Fibroblast of mammary gland (primary cell): ENCODE measurements at regions not wholly inside any gene's neighbourhood (a gene's known extent, or its start where the extent isn't known, plus 50 kb on each side); places are given as distances from the start of the nearest gene placed in this dataset.

ENCODE experiments used
- DNase-seq: peaks from one replicate; pipeline ENCODE4 v3.0.0-alpha.2; 2010; ENCODE audit warnings: low read depth
- H3K4me3 ChIP-seq: 2 replicates; pipeline ENCODE4 v1.5.1; 2011; ENCODE audit warnings: low read depth, mild to moderate bottlenecking, low read length, moderate library complexity; ENCODE audit not compliant: control insufficient read depth
- TF ChIP-seq, protein P1 (sequence below): conservative IDR thresholded peaks from 2 replicates; pipeline ENCODE4 v1.5.1; 2011; ENCODE audit warnings: low read depth, low read length, inconsistent platforms; ENCODE audit not compliant: control insufficient read depth, insufficient read depth

DNA sequence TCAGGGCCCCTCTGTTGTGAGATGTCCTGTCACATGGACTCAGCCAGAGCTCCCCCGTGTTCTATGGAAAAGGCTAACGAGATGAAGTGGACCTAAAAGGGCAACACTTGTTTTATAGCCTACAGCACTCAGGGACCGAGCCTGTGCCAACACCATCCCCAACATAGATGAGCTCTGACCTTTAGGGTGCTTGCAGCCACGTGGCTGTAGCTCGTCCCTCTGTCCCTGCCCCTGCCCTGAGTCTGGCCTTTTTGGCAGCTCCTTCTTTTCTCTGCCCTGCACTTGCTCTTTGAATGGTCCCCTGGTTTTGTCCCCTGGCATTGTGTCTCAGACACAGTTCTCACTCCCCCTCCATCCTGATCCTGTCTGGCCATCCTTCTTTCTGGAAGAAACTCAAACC lies 81.2 kb upstream of the GDF10 start:
- no peak overlapping the region for H3K4me3 ChIP-seq
- TF ChIP-seq, protein P1, sequence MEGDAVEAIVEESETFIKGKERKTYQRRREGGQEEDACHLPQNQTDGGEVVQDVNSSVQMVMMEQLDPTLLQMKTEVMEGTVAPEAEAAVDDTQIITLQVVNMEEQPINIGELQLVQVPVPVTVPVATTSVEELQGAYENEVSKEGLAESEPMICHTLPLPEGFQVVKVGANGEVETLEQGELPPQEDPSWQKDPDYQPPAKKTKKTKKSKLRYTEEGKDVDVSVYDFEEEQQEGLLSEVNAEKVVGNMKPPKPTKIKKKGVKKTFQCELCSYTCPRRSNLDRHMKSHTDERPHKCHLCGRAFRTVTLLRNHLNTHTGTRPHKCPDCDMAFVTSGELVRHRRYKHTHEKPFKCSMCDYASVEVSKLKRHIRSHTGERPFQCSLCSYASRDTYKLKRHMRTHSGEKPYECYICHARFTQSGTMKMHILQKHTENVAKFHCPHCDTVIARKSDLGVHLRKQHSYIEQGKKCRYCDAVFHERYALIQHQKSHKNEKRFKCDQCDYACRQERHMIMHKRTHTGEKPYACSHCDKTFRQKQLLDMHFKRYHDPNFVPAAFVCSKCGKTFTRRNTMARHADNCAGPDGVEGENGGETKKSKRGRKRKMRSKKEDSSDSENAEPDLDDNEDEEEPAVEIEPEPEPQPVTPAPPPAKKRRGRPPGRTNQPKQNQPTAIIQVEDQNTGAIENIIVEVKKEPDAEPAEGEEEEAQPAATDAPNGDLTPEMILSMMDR = no peak
- no peak for DNase-seq

DNA sequence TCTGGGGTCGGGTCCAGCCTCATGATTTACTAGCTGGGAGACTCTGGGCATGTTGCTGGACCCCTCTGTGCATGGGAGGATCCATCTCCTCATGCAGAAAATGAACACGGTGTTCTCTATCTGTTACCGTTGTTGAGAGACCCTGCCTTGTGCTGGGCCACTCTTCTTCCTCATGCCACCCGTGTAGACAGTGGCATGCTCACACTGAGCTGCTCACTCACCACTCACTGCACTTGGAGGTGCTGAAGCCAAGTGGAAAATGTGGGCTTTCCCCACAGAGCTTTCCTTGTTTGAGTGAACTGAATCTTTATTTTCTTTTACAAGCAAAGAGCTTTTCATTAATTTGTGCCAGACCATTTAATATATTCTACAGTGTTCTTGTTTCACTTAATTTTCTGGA lies 77.5 kb upstream of the GDF10 start:
- DNase-seq = no peak
- TF ChIP-seq, protein P1 = no peak
- H3K4me3 ChIP-seq = no peak overlapping the region

DNA sequence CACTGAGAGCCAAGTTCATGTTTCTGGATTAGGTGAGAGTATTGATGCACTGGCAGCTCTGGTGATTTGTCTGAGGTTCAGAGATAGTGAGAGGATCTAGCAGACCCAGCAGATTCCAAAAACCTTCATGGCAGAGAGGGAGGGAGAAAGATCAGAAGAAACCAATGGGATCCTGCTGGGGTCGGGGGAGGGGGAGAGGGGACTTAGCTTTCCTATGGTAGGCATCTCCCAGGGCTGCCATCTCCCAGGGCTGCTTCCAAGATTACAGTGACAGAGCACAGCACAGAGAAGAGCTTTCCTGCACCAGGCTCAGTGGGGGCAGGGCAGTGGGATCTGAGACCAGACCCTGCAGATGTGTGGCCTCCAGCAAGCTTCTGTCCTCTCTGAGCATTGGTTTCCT lies 76.8 kb upstream of the GDF10 start:
- TF ChIP-seq, protein P1 = no peak
- DNase-seq = no peak
- no peak overlapping the region for H3K4me3 ChIP-seq

DNA sequence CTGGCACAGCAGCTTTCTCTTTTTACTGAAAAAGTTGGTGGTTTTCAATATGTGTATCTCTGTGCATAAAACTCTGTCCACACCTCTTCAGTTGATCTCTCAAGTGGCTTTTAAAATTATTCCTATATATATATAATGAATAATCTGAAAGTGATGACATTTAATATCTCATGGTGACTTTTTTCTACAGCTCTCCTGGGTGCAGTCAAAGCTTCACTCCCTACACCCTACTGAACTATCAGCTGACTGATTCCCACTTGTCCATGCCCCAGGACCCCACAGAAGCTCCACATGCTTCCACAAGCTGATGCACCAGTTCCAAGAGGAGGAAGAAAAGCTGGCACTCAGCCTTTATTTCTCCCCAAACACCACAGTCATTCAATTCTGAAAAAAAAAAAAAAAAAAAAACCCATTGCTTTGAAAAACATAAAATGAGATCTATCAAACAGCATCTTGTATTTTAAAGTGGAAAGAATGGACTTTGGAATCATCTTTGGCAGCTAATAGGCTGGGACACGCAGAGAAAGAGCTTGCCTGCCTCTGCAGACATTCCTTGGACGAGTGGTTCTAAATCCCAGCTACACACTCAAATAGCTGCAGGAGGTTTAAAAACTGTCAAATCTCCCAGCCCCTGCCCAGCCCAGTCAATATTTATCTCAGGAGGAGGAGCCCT lies 75.3 kb upstream of the GDF10 start:
- H3K4me3 ChIP-seq = no peak overlapping the region
- no peak for DNase-seq
- TF ChIP-seq, protein P1 = no peak

DNA sequence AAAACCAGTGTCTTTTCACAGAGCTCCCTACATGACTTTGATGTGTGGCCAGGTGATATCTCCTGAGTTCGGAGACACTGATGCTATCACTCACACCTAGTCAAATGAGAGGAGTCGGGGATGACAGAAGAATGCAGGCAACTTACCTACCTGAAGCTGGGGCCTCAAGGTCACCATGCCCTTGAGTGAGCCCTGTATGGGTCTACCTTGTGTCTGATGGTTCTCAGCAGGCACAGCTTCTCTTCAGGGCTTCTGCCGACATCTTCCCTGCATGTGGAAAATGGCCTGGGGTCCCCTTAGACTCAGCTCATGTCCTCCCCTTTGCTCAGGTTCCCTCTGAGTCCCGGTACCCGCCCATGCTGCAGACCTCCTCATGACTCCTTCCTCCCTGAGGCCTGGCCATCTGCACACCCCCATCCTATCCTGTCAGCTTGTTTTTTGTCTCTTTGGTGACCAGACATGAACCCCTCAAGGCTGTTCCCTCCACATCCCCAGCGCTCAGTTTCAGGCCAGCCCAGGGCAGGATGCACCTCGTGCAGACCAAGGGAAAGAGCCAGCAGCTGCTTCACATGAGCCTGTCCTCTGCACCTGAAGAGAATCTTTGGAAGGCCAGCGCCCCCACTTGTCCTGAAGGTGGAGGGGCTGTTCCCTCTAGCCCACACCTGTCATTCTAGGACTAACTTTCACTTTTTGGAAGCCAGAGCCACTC lies 74.6 kb upstream of the GDF10 start:
- DNase-seq = no peak
- TF ChIP-seq, protein P1 = no peak
- no peak overlapping the region for H3K4me3 ChIP-seq

DNA sequence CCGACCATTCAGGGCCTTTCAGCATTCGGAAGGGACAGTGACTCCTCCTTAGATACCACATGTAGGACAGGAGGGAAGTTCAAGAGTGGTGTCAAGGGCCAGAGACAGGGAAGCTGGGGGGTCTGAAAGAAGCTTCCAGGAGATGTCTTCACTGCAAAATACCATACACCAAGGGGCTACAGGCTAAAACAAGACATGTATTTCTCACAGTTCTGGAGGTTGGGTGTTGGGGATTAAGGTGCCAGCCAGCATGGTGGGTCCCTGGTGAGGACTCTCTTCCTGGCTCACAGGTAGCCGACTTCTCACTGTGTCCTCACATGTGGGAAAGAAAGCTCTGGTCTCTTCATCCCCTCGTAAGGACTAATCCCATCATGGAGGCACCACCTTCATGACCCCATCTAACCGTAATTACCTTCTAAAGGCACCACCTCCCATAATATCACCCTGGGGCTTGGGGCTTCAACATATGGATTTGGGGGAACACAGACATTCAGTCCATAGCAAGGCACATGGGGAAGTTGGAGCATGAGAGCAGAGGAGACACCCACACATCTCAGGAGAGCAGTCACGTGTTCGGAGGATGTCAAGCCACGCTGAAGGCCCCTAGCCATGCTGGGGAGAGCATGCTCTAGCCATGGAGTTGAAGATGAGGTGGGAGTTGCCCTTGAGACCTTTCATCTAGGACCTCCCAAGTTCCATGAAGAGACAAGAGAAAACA lies 73.9 kb upstream of the GDF10 start:
- TF ChIP-seq, protein P1 = no peak

More for the DNA sequence above, 73.9 kb upstream of the GDF10 start:
- H3K4me3 ChIP-seq = no peak overlapping the region
- no peak for DNase-seq
